ENCODE measurements at regions not wholly inside any gene's neighbourhood (a gene's known extent, or its start where the extent isn't known, plus 50 kb on each side); places are given as distances from the start of the nearest gene placed in this dataset.

GRCh38 chr13:79910875-79911540 is 429.9 kb downstream of the SPRY2 start:
- Histone ChIP-seq H2BK120ac (ENCODE audit: low read depth, low read length, poor library complexity, severe bottlenecking) (no peak overlapping the region), H2AK5ac (ENCODE audit: insufficient read length, low read length) (no peak overlapping the region), H2BK15ac (ENCODE audit: low read depth, low read length) (no peak overlapping the region), H3T11ph (ENCODE audit: low read length) (no peak overlapping the region), H3K9ac (ENCODE audit: extremely low read depth, insufficient read length, low read length) (no peak overlapping the region), H4K20me1 (ENCODE audit: control insufficient read depth, insufficient read depth, insufficient read length) (no peaks in the 10 kb centered on the region), H3K4ac (ENCODE audit: low read depth, low read length) (no peak overlapping the region), H2BK20ac (ENCODE audit: low read depth, low read length, poor library complexity, severe bottlenecking) (no peak overlapping the region), H4K5ac (ENCODE audit: insufficient read length, low read depth, low read length) (no peak overlapping the region), H4K8ac (replicated peaks; ENCODE audit: insufficient read length, low read depth, low read length) (no peak overlapping the region), H3K79me1 (ENCODE audit: insufficient read depth, low read depth, low read length, poor library complexity, severe bottlenecking) (no peaks in the 10 kb centered on the region), H3K27ac (ENCODE audit: insufficient read length, low read depth, low read length) (no peak overlapping the region), H3K14ac (ENCODE audit: insufficient read depth, low read length) (no peak overlapping the region), H4K91ac (ENCODE audit: insufficient read length, low read depth, low read length) (no peak overlapping the region), H3K27me3 (ENCODE audit: insufficient read depth, low read length) (no peaks in the 10 kb centered on the region), H2BK12ac (ENCODE audit: insufficient read length, low read depth, low read length) (no peak overlapping the region), H3K23ac (ENCODE audit: insufficient read length, low read depth, low read length) (no peak overlapping the region), H3K56ac (ENCODE audit: insufficient read length, low read depth, low read length) (no peak overlapping the region), H3K4me2 (ENCODE audit: insufficient read depth, insufficient read length, low read length) (no peak overlapping the region), H3K23me2 (ENCODE audit: insufficient read length, low read depth, low read length, poor library complexity, severe bottlenecking) (no peaks in the 10 kb centered on the region), H2AFZ (ENCODE audit: low read length) (peak overlapping the region; percentile 32), H3K4me1 (ENCODE audit: insufficient read depth, low read length) (no peaks in the 10 kb centered on the region), H3K79me2 (ENCODE audit: insufficient read depth, low read length) (no peaks in the 10 kb centered on the region), H3K18ac (ENCODE audit: insufficient read length, low read depth, low read length) (no peak overlapping the region), H2BK5ac (ENCODE audit: insufficient read length, low read length) (no peak overlapping the region), H3K9me3 (ENCODE audit: control insufficient read depth, low read depth, low read length) (no peaks in the 10 kb centered on the region)
- H3K9me3 Mint-ChIP-seq: no peaks in the 10 kb centered on the region
- no peak overlapping the region for H3K27ac Mint-ChIP-seq
- H3K27me3 Mint-ChIP-seq (ENCODE audit: low read depth): no peaks in the 10 kb centered on the region
- H3K4me3 Mint-ChIP-seq: no peak overlapping the region
- no peak for DNase-seq
- no peaks in the 10 kb centered on the region for H3K36me3 Mint-ChIP-seq (ENCODE audit: insufficient read depth in 1 of 3, low read depth in 3 of 3)
- TF ChIP-seq CTCF (conservative IDR thresholded peaks at IDR 0.05): no peak
- peaks cover 14% of the 10 kb centered on the region in 2 experiments for H3K4me1 Mint-ChIP-seq
- no CpG with 5 or more reads among the region's 5 CpGs for WGBS (ENCODE audit: extremely low coverage, insufficient read length, low lambda C conversion rate)
